HG03139 (cell line): ENCODE measurements at regions not wholly inside any gene's neighbourhood (a gene's known extent, or its start where the extent isn't known, plus 50 kb on each side); places are given as distances from the start of the nearest gene placed in this dataset.
A peak's percentile ranks its signal among the peaks of the same experiment; 100 is the strongest.

Experiments
- ATAC-seq: cut with Tn5 transposase; IDR thresholded peaks from one replicate; pipeline ENCODE4 v1.9.1; 2021; ENCODE audit not compliant: unreplicated experiment

GRCh38 chr3:59547874-59548273 lies 498.0 kb upstream of the CFAP20DC start:
- no peak for ATAC-seq

- ATAC-seq: no peak
These were observed 496.7 kb upstream of the CFAP20DC start for GRCh38 chr3:59546522-59546921.

- ATAC-seq: no peak
These were observed 495.5 kb upstream of the CFAP20DC start for GRCh38 chr3:59545374-59545773.

GRCh38 chr3:59542276-59542675 lies 492.5 kb upstream of the CFAP20DC start:
- no peak for ATAC-seq

GRCh38 chr3:59540696-59541095 lies 490.9 kb upstream of the CFAP20DC start:
- peak; percentile 63 for ATAC-seq

- no peak for ATAC-seq
These were observed 490.4 kb upstream of the CFAP20DC start for GRCh38 chr3:59540241-59540640.

GRCh38 chr3:59538753-59539432 lies 489.1 kb upstream of the CFAP20DC start:
- ATAC-seq: no peak

- no peak for ATAC-seq
These were observed 486.0 kb upstream of the CFAP20DC start for GRCh38 chr3:59535791-59536221.

GRCh38 chr3:59531994-59532393 lies 482.2 kb upstream of the CFAP20DC start:
- no peak for ATAC-seq

GRCh38 chr3:59531066-59531745 lies 481.4 kb upstream of the CFAP20DC start:
- no peak for ATAC-seq

GRCh38 chr3:59528251-59528650 lies 478.4 kb upstream of the CFAP20DC start:
- no peak for ATAC-seq

GRCh38 chr3:59527493-59527892 lies 477.7 kb upstream of the CFAP20DC start:
- no peak for ATAC-seq

- ATAC-seq: no peak
These were observed 477.2 kb upstream of the CFAP20DC start for GRCh38 chr3:59526999-59527398.

- ATAC-seq: no peak
These were observed 472.7 kb upstream of the CFAP20DC start for GRCh38 chr3:59522550-59522949.

- ATAC-seq: no peak
These were observed 469.3 kb upstream of the CFAP20DC start for GRCh38 chr3:59519094-59519493.

GRCh38 chr3:59518283-59519055 lies 468.6 kb upstream of the CFAP20DC start:
- no peak for ATAC-seq

GRCh38 chr3:59517388-59517787 lies 467.6 kb upstream of the CFAP20DC start:
- ATAC-seq: no peak

GRCh38 chr3:59515966-59516365 lies 466.1 kb upstream of the CFAP20DC start:
- no peak for ATAC-seq

GRCh38 chr3:59514865-59515482 lies 465.1 kb upstream of the CFAP20DC start:
- no peak for ATAC-seq

- no peak for ATAC-seq
These were observed 463.7 kb upstream of the CFAP20DC start for GRCh38 chr3:59513570-59513969.

GRCh38 chr3:59512066-59512465 lies 462.2 kb upstream of the CFAP20DC start:
- ATAC-seq: no peak
